Keratinocyte (primary cell): ENCODE measurements at regions not wholly inside any gene's neighbourhood (a gene's known extent, or its start where the extent isn't known, plus 50 kb on each side); places are given as distances from the start of the nearest gene placed in this dataset.

Experiments
- DNase-seq: peaks from one replicate; pipeline ENCODE4 v3.0.0-alpha.2; 2011; ENCODE audit warnings: low read depth, missing footprints, low spot score
- FAIRE-seq: peaks from 2 replicates; lab custom pipeline; 2011; peaks lifted over from hg19 to GRCh38; lab: Jason Lieb, UNC
- H2AFZ ChIP-seq: 2 replicates; pipeline ENCODE4 v1.6.0; 2012; ENCODE audit warnings: low read length, control low read depth, inconsistent platforms; ENCODE audit not compliant: control insufficient read depth
- H3K27ac ChIP-seq: 2 replicates; pipeline ENCODE4 v1.5.1; 2011; ENCODE audit warnings: low read length; ENCODE audit not compliant: control insufficient read depth, insufficient read depth
- H3K27me3 ChIP-seq: 3 replicates; pipeline ENCODE4 v1.6.0; 2011; ENCODE audit warnings: low read length; ENCODE audit not compliant: control insufficient read depth, insufficient read depth; ENCODE audit errors: extremely low read depth
- H3K36me3 ChIP-seq, 2 experiments: 2 replicates in 1 of 2; 3 replicates in 1 of 2; pipeline ENCODE4 v1.5.1; 2011; ENCODE audit warnings: low read length in 2 of 2, mild to moderate bottlenecking in 1 of 2; ENCODE audit not compliant: control insufficient read depth in 2 of 2, insufficient read depth in 2 of 2; ENCODE audit errors: extremely low read depth in 1 of 2
- H3K4me1 ChIP-seq: 3 replicates; pipeline ENCODE4 v1.5.1; 2011; ENCODE audit warnings: low read length; ENCODE audit not compliant: control insufficient read depth, insufficient read depth; ENCODE audit errors: extremely low read depth
- H3K4me2 ChIP-seq: 3 replicates; pipeline ENCODE4 v1.6.0; 2011; ENCODE audit warnings: low read depth, low read length; ENCODE audit not compliant: control insufficient read depth, insufficient read depth; ENCODE audit errors: extremely low read depth
- H3K4me3 ChIP-seq, 3 experiments: fragments of 200-600 bp in 1 of 3; sonication (generic) in 1 of 3; 2 replicates in 2 of 3; 3 replicates in 1 of 3; pipeline ENCODE4 v1.5.1; 2011 to 2016; ENCODE audit warnings: low read length in 3 of 3, mild to moderate bottlenecking in 3 of 3, control low read depth in 2 of 3, inconsistent platforms in 1 of 3, low read depth in 1 of 3, mixed read lengths in 1 of 3, mixed run types in 1 of 3, moderate library complexity in 1 of 3; ENCODE audit not compliant: control insufficient read depth in 2 of 3, insufficient read depth in 2 of 3; ENCODE audit errors: extremely low read depth in 1 of 3
- H3K79me2 ChIP-seq: 2 replicates; pipeline ENCODE4 v1.6.0; 2012; ENCODE audit warnings: low read length; ENCODE audit not compliant: control insufficient read depth, insufficient read depth
- H3K9ac ChIP-seq: 3 replicates; pipeline ENCODE4 v1.6.0; 2011; ENCODE audit warnings: low read length; ENCODE audit not compliant: control insufficient read depth, insufficient read depth; ENCODE audit errors: extremely low read depth
- H3K9me1 ChIP-seq: 3 replicates; pipeline ENCODE4 v1.6.0; 2011; ENCODE audit warnings: low read length; ENCODE audit not compliant: control insufficient read depth, insufficient read depth; ENCODE audit errors: extremely low read depth
- H3K9me3 ChIP-seq: 2 replicates; pipeline ENCODE4 v1.5.1; 2012; ENCODE audit warnings: low read depth, low read length; ENCODE audit not compliant: control insufficient read depth
- H4K20me1 ChIP-seq: 3 replicates; pipeline ENCODE4 v1.6.0; 2011; ENCODE audit warnings: low read length; ENCODE audit not compliant: control insufficient read depth, insufficient read depth; ENCODE audit errors: extremely low read depth
- CTCF ChIP-seq, 3 experiments: IDR thresholded peaks in 1 of 3; conservative IDR thresholded peaks in 1 of 3; optimal IDR thresholded peaks in 1 of 3; 2 replicates in 2 of 3; 3 replicates in 1 of 3; pipeline versions ENCODE3 to v1.5.1; 2011; ENCODE audit warnings: low read length in 3 of 3, mild to moderate bottlenecking in 3 of 3, moderate library complexity in 2 of 3, control low read depth in 1 of 3, inconsistent platforms in 1 of 3; ENCODE audit not compliant: insufficient read depth in 2 of 3; ENCODE audit errors: extremely low read depth in 1 of 3
- EZH2 ChIP-seq: IDR thresholded peaks from one replicate; pipeline ENCODE4 v1.6.1; 2012; ENCODE audit warnings: inconsistent platforms, mild to moderate bottlenecking, low read length, moderate library complexity
- dilution Hi-C: fragments of 300-500 bp; cut with MboI; formaldehyde crosslinking; loops from one replicate; pipeline ENCODE4 v1.7.0; 2020; ENCODE audit warnings: low sequenced_read_pairs; ENCODE audit not compliant: extremely low pct_ligation_motif_present

GRCh38 chr16:56048425-56049105, 142.7 kb upstream of the GNAO1 start:
- no peaks in the 10 kb centered on the region for H3K4me1 ChIP-seq
- DNase-seq (no peak), FAIRE-seq (no peak)
- no peak overlapping the region for H3K27ac ChIP-seq
- H3K36me3 ChIP-seq, result no peaks in the 10 kb centered on the region
- H3K79me2 ChIP-seq, result no peaks in the 10 kb centered on the region
- dilution Hi-C loops, result no loop called here
- H3K27me3 ChIP-seq, result no peaks in the 10 kb centered on the region
- H3K9me1 ChIP-seq, result no peaks in the 10 kb centered on the region
- H3K4me3 ChIP-seq, result no peak overlapping the region
- no peak overlapping the region for H3K4me2 ChIP-seq
- no peaks in the 10 kb centered on the region for H3K9me3 ChIP-seq
- no peak for TF ChIP-seq EZH2
- TF ChIP-seq CTCF (optimal IDR thresholded peaks at IDR 0.05 in 1 of 3, IDR thresholded peaks at IDR 0.05 in 1 of 3, conservative IDR thresholded peaks at IDR 0.05 in 1 of 3; ENCODE audit: extremely low read depth in 1 of 3, insufficient read depth in 2 of 3, low read length in 3 of 3), result no peak
- no peak overlapping the region for H2AFZ ChIP-seq
- H4K20me1 ChIP-seq, result no peaks in the 10 kb centered on the region
- no peak overlapping the region for H3K9ac ChIP-seq

- dilution Hi-C loops, result no loop called here
- Histone ChIP-seq H3K27me3 (no peaks in the 10 kb centered on the region), H3K4me3 (no peak overlapping the region), H3K4me2 (no peak overlapping the region), H3K79me2 (no peaks in the 10 kb centered on the region), H3K9ac (no peak overlapping the region), H3K4me1 (no peaks in the 10 kb centered on the region), H3K36me3 (no peaks in the 10 kb centered on the region), H3K27ac (no peak overlapping the region), H3K9me3 (no peaks in the 10 kb centered on the region), H2AFZ (no peak overlapping the region), H4K20me1 (no peaks in the 10 kb centered on the region), H3K9me1 (no peaks in the 10 kb centered on the region)
- FAIRE-seq (no peak), DNase-seq (no peak)
- TF ChIP-seq CTCF (optimal IDR thresholded peaks at IDR 0.05 in 1 of 3, IDR thresholded peaks at IDR 0.05 in 1 of 3, conservative IDR thresholded peaks at IDR 0.05 in 1 of 3; ENCODE audit: extremely low read depth in 1 of 3, insufficient read depth in 2 of 3, low read length in 3 of 3) (no peak), EZH2 (no peak)
Measured at GRCh38 chr16:56047307-56048234, 143.7 kb upstream of the GNAO1 start.
